Small intestine (tissue), 7 donors: ENCODE measurements at regions not wholly inside any gene's neighbourhood (a gene's known extent, or its start where the extent isn't known, plus 50 kb on each side); places are given as distances from the start of the nearest gene placed in this dataset.

Source experiments
- DNase-seq, 2 donors: peaks; one replicate each; pipeline versions ENCODE4 v3.0.0 to v3.0.0-alpha.2; 2013
- FAIRE-seq: peaks from 2 replicates; lab custom pipeline; 2012; peaks lifted over from hg19 to GRCh38; lab: Jason Lieb, UNC
- H3K27ac ChIP-seq, 3 donors: one replicate each; pipeline ENCODE4 v1.5.1; 2013; ENCODE audit warnings: low read length in 2 of 3, mild to moderate bottlenecking in 2 of 3, control low read depth in 1 of 3, inconsistent platforms in 1 of 3, low read depth in 1 of 3, moderate library complexity in 1 of 3
- H3K27me3 ChIP-seq, 3 donors: one replicate each; pipeline ENCODE4 v1.6.1; 2013; ENCODE audit warnings: low read length in 3 of 3, inconsistent platforms in 1 of 3; ENCODE audit not compliant: control insufficient read depth in 3 of 3, insufficient read depth in 3 of 3
- H3K36me3 ChIP-seq, 3 donors: one replicate each; pipeline ENCODE4 v1.6.1; 2013; ENCODE audit warnings: low read length in 3 of 3, inconsistent platforms in 1 of 3, low read depth in 1 of 3, mild to moderate bottlenecking in 1 of 3, moderate library complexity in 1 of 3; ENCODE audit not compliant: control insufficient read depth in 3 of 3, insufficient read depth in 2 of 3
- H3K4me1 ChIP-seq, 3 donors: one replicate each; pipeline ENCODE4 v1.6.1; 2013; ENCODE audit warnings: low read length in 2 of 3, inconsistent platforms in 1 of 3, low read depth in 1 of 3, mild to moderate bottlenecking in 1 of 3, moderate library complexity in 1 of 3; ENCODE audit not compliant: control insufficient read depth in 3 of 3, insufficient read depth in 2 of 3
- H3K4me3 ChIP-seq, 3 donors: one replicate each; pipeline ENCODE4 v1.5.1; 2013; ENCODE audit warnings: low read length in 3 of 3, control low read depth in 1 of 3, inconsistent platforms in 1 of 3, low read depth in 1 of 3, mild to moderate bottlenecking in 1 of 3, moderate library complexity in 1 of 3
- H3K9me3 ChIP-seq, 2 donors: one replicate each; pipeline ENCODE4 v1.6.1; 2013; ENCODE audit warnings: low read depth in 1 of 2, low read length in 1 of 2; ENCODE audit not compliant: control insufficient read depth in 2 of 2, insufficient read depth in 1 of 2
- WGBS, 3 donors: extraction: QIAGEN DNeasy Blood & Tissue Kit; methylation state at CpG; one replicate each; pipeline ENCODE4 v1.1.7; 2013; 5-methylcytosine and 5-hydroxymethylcytosine counted together
- donor health status: healthy with polysubstance abuse.
- donor health status: control.
- donor health status: control.
- donor health status: Bipolar disorder and iron deficiency.
- donor health status: healthy.

DNA sequence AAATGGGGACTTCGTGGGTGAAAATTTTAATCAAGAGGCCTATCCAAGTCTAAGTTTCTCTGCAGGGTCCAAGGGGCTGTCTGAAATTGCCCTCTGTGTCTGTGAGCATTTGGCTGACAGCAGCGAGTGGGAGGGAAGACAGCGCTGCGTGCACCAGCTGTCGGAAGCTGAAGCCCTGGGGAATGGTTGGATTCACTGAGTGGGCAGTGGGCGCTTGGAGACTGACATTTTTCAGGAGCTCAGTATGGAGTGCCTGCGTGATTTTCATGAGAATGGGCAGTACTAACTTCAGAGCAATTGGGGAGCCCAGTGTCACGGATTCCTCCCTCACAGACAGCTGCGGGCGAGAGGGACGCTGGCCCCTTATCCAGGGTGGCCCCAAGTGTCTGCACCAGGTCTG is 388.8 kb upstream of the B3GAT1 start:
- no peaks in the 10 kb centered on the region for H3K36me3 ChIP-seq
- H3K4me1 ChIP-seq: no peaks in the 10 kb centered on the region
- DNase-seq (no peak), FAIRE-seq (no peak)
- no peaks in the 10 kb centered on the region for H3K9me3 ChIP-seq
- H3K27me3 ChIP-seq: peaks cover 2 to 8% (median 3%) of the 10 kb centered on the region in 3 donors
- WGBS, 3 donors: 61 to 83% (median 80%) methylated on average over 11 of the region's 11 CpGs
- no peak overlapping the region for H3K4me3 ChIP-seq
- H3K27ac ChIP-seq: no peak overlapping the region

DNA sequence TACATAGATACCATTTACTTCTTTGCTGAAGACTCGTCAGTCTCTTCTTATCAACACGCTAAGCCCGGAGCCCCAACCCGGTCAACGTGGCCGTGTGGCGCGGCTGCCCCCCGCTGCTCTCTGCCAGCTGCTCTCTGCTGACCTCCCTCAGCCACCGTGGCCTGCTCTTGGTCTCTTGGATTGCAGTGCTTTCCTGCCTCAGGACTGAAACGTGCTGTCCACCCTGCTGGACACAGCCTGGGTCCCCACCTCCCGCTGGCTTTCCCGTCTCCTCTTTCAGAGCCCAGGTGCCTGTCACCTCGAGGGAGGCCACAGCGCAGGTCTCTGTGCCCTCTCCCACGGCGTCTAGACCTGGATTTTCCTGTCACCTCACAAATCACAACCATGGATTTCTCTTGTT is 388.1 kb upstream of the B3GAT1 start:
- no peak for FAIRE-seq
- Histone ChIP-seq H3K4me1 (no peaks in the 10 kb centered on the region), H3K9me3 (no peaks in the 10 kb centered on the region), H3K36me3 (no peaks in the 10 kb centered on the region), H3K27ac (no peak overlapping the region), H3K27me3 (peaks cover 2 to 8% (median 3%) of the 10 kb centered on the region in 3 donors), H3K4me3 (no peak overlapping the region)
- DNase-seq: no peak
- WGBS, 3 donors: 75 to 83% (median 83%) methylated on average over 17 of the region's 17 CpGs

DNA sequence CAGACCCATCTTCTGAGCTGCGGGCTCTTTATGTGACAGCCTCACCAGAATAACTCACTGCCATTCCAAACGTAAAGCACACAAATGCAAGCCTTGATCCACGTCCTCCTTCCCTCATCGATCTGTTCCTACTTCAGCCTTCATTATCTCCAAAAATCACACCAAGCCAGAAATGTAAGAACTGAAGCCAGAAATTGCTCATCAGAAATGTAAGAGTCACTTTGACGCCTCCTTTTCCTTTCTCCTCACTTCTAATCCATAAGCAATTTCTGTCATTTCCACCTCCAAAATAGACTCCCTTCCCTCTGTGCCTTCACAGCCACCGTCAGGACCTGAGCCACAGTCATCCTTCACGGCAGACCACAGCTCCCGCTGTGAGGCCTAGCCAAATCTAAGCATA is 387.3 kb upstream of the B3GAT1 start:
- FAIRE-seq (no peak), DNase-seq (no peak)
- no peak overlapping the region for H3K27ac ChIP-seq
- H3K4me1 ChIP-seq: no peaks in the 10 kb centered on the region
- H3K36me3 ChIP-seq: no peaks in the 10 kb centered on the region
- H3K27me3 ChIP-seq: peaks cover 2 to 8% (median 3%) of the 10 kb centered on the region in 3 donors
- no peak overlapping the region for H3K4me3 ChIP-seq
- 80% methylated on average over 8 of the region's 8 CpGs for WGBS, 3 donors
- H3K9me3 ChIP-seq: no peaks in the 10 kb centered on the region

DNA sequence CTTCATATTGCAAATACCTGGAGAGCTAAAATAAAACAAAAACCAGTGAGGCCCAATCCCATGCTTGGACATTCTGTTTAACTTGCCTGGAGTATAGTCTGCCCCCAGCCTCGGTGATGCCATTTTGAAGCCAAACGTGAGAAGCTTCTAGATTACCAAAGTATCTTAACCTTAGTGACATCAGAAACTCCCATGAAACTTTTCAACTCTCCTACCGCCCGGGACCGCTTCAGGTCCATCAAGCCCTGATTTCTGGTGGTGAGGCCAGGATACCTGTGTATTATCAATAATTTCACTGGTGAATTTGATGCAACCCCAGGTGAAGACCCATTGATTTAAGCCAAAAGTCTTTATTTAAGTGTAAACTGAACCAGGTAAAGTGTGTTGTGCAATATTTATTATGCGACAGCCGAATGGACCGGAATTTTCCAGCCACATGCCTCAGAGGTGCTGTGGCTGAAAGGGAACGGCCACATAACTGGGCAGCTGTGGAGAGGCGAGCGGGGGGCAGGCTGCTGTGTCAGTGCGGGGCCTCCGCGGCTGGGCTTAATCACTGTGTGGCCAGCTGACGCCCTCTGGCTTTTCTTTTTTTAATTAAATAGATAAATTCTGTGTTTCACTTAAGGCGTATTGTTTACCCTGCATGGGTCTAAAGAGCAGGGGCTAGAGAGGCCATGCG is 385.5 kb upstream of the B3GAT1 start:
- Histone ChIP-seq H3K4me3 (no peak overlapping the region), H3K36me3 (no peaks in the 10 kb centered on the region), H3K9me3 (no peaks in the 10 kb centered on the region), H3K4me1 (no peaks in the 10 kb centered on the region), H3K27me3 (peaks cover 0 to 8% (median 3%) of the 10 kb centered on the region in 3 donors), H3K27ac (no peak overlapping the region)
- WGBS, 3 donors: 70 to 81% (median 77%) methylated on average over 17 of the region's 17 CpGs
- no peak for DNase-seq
- FAIRE-seq: no peak

DNA sequence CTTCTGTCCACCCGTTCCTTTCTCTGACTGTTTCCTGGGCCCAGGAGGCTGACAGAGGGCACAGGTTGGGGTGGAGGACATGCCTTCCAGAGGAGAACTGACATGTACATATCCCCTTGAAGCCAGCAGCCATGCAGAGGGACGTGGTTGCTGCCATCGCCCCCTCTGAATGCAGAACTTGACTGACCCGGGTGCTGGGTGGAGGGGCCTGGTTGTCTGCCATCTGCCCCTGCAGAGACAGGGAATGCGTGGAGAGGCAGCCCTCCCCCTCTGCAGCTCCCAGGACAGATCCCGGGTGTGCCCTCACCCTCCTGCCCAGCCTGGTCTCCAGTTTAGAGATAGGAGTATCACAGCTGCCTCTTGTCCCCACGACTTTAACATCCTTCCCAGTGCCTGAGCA is 383.0 kb upstream of the B3GAT1 start:
- Histone ChIP-seq H3K27me3 (peaks cover 0 to 3% (median 0%) of the 10 kb centered on the region in 3 donors), H3K36me3 (no peaks in the 10 kb centered on the region), H3K4me1 (no peaks in the 10 kb centered on the region), H3K9me3 (no peaks in the 10 kb centered on the region), H3K27ac (no peak overlapping the region), H3K4me3 (no peak overlapping the region)
- FAIRE-seq (no peak), DNase-seq (no peak)
- 76 to 81% (median 80%) methylated on average over 7 of the region's 7 CpGs for WGBS, 3 donors

DNA sequence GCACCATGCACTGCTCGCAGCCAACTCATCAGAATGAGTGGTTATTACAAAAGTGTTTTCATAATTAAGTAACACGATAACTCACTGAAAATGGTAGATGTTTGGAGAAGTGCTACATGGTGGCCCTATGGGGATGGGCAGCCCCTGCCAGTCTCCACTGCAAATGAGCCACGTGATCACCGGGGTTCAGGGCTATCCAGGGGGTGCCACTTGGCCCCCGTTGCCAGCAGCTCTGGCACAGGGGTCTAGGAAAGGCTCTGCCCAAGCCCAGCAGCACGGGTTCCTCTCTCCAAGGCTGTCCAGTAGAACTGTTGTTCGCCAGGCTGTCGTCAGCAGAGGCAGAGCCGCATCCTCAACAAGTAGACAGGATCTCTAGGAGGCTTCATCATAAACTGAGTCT is 382.1 kb upstream of the B3GAT1 start:
- no peak overlapping the region for H3K4me3 ChIP-seq
- H3K27ac ChIP-seq: no peak overlapping the region
- FAIRE-seq: no peak

DNA sequence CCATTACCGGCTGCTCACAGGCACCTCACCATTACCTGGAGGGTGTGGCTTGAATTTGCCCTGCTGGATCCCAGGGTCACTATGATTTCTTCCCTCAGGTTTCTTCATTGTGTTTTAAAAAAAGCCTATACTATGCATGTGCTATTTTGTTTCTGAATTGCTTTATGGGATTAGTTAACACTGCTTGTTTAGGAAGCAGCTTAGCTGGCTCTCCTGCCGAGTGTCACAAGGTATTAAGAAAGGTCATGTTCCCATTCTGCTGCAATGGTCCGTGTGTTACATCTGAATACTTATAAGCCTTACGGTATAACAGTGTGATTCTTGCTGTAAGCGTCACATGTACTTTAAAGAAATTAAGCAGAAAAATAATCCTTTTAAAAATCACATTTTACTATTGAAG is 380.6 kb upstream of the B3GAT1 start:
- Histone ChIP-seq H3K27me3 (peaks cover 0 to 3% (median 0%) of the 10 kb centered on the region in 3 donors), H3K27ac (no peak overlapping the region), H3K9me3 (no peaks in the 10 kb centered on the region), H3K36me3 (no peaks in the 10 kb centered on the region), H3K4me1 (no peaks in the 10 kb centered on the region), H3K4me3 (no peak overlapping the region)
- WGBS, 3 donors: 80 to 85% (median 83%) methylated on average over 5 of the region's 5 CpGs
- DNase-seq (no peak), FAIRE-seq (no peak)

More for the DNA sequence above, 382.1 kb upstream of the B3GAT1 start:
- DNase-seq: no peak
- H3K27me3 ChIP-seq: peaks cover 0 to 3% (median 0%) of the 10 kb centered on the region in 3 donors
- 72 to 80% (median 75%) methylated on average over 9 of the region's 9 CpGs for WGBS, 3 donors
- H3K36me3 ChIP-seq: no peaks in the 10 kb centered on the region
- H3K4me1 ChIP-seq: no peaks in the 10 kb centered on the region
- no peaks in the 10 kb centered on the region for H3K9me3 ChIP-seq

DNA sequence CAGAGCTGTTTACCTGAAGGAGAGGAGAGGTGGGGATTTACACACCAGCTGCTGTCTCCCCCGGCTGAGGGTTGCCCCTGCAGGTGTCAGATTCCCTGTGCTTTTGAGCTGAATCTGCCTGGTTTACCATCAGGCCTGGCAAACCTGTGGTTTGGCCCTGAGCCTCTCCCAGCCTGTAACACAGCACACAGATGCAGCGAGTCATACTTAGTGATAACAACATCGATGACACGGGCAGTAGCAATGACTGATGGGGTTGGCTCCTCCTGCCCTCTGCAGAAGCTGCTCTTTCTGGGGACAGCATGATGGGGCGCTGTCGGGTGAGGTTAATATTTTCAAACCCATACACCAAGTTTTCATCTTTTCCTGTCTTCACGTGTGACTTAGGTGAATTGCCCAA is 380.0 kb upstream of the B3GAT1 start:
- H3K4me1 ChIP-seq: no peaks in the 10 kb centered on the region
- H3K9me3 ChIP-seq: no peaks in the 10 kb centered on the region
- H3K27me3 ChIP-seq: peaks cover 0 to 3% (median 0%) of the 10 kb centered on the region in 3 donors
- 53 to 69% (median 60%) methylated on average over 7 of the region's 7 CpGs for WGBS, 3 donors
- H3K4me3 ChIP-seq: no peak overlapping the region
- no peaks in the 10 kb centered on the region for H3K36me3 ChIP-seq
- DNase-seq (no peak), FAIRE-seq (no peak)
- no peak overlapping the region for H3K27ac ChIP-seq

DNA sequence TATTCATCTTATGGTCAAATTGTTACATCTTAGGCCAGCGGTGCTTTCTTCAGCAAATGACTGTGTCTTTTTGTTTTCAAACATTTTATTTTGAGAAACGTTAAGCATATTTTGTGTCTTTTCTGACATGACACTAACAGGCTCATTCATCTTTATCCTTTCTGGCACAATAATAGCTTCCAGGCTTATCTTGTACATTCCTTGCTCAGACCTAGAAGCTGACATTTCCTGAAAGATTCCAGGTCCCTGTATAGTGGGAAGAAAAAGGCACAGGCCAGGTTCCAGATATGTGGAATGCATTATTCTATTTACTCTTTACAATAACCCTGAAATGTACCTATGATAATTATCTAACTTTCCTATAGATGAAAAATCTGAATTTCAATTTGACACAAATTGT is 379.1 kb upstream of the B3GAT1 start:
- Histone ChIP-seq H3K27ac (no peak overlapping the region), H3K9me3 (no peaks in the 10 kb centered on the region), H3K4me3 (no peak overlapping the region), H3K27me3 (peaks cover 0 to 3% (median 0%) of the 10 kb centered on the region in 3 donors), H3K36me3 (no peaks in the 10 kb centered on the region), H3K4me1 (no peaks in the 10 kb centered on the region)
- 50 to 74% (median 54%) methylated on average over 2 of the region's 2 CpGs for WGBS, 3 donors
- FAIRE-seq: no peak
- DNase-seq: no peak
